ENCODE measurements at regions not wholly inside any gene's neighbourhood (a gene's known extent, or its start where the extent isn't known, plus 50 kb on each side); places are given as distances from the start of the nearest gene placed in this dataset.
"Not testable (repeated sequence)": the region's sequence is repeated elsewhere in the genome, so short reads cannot be mapped to it uniquely, and the experiment has no call there.

DNA sequence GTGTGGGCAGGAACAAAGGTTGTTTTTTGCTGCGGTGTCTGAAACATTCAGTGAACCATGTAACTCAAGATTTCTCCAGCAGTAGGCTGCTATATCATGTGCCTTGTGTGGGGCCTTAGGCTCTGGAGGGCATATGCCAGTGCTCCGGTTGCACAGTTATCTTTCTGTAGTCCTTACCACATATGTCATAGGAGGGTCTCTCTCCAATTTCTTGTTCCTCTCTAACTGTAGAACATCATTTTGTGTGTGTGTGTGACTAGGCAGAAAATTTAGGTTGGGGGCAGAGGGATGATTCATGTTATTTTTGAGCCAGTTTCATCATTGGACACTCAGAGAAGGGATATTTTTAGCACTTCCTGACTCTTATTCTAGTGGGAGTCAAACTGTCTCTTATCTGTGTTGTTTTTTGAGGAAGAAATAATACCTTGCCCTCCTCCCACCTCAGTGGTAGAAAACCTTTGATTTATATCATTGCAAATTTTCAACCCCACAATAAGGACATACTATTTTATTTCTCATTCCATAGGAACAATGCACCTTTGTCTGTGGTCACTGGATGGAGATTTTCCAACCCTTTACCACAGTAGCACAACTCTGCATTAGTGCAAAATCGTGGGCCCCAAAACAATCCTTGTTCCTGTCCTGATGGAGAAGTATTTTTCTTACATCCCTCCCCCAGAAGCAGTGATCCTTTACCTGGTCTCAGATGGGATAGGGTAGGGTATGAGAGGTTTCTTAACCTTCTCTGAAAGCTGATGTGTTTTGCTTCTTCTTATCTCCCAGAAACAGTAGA is 113.9 kb downstream of the CCDC74A start:
- peak; percentile 77 for DNase-seq

DNA sequence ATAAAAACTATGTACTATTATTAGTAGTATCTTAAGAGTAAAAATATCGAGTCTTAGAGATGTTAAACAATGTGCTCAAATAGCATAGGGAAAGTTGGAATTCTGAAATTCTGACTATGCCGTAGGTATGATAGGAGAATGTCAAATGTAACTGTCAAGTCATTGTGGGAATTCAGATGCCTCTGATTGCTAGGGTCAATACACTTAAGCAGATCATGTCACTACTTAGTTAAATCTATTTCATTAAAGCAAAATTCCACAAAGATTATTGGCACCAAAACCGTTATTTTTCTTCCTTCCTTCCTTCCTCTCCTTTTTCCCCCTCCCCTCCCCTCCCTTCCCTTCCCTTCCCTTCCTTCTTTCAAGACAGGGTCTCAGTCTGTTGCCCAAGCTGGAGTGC is 115.5 kb downstream of the CCDC74A start:
- not testable (repeated sequence) for DNase-seq

DNA sequence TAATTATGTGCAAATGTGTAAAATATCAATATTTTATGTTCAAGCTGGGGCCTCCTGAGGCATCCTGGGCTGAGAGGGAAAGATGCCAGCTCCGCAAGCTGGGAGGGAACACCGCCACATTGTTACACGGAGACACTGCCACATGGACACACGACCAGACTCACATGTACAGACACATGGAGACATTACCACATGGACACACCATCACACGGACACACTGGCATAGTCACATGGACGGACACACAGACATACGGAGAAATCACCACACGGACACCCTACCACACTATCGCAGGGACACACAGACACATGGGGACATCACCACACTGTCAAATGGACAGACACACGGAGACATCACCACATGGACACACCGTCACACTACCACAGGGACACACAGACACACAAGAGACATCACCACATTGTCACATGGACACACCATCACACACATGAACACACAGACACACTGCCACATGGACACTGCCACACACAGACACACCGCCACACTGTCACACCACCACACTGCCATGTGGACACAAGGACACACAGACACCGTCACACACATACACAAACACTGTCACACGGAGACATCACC is 117.6 kb downstream of the CCDC74A start:
- DNase-seq = no peak

DNA sequence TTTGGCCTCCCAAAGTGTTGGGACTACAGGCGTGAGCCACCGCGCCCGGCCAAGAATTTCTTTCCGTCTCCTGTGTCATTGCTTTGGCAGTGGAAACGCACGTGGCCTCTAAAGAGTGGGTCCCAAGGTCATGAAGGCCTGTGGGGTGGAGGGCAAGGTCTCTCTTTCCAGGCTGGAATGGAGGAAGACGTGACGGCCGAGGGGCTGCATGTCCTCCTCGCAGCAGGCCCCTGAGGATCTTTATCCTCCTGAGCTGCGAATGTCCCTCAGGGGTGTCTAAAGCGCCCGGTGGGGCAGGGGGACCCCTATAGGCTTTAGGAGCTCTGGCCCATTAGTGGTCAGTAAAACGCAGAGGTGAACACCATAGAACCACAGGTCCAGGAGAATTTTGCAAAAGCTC is 118.5 kb downstream of the CCDC74A start:
- DNase-seq = not testable (repeated sequence)

DNA sequence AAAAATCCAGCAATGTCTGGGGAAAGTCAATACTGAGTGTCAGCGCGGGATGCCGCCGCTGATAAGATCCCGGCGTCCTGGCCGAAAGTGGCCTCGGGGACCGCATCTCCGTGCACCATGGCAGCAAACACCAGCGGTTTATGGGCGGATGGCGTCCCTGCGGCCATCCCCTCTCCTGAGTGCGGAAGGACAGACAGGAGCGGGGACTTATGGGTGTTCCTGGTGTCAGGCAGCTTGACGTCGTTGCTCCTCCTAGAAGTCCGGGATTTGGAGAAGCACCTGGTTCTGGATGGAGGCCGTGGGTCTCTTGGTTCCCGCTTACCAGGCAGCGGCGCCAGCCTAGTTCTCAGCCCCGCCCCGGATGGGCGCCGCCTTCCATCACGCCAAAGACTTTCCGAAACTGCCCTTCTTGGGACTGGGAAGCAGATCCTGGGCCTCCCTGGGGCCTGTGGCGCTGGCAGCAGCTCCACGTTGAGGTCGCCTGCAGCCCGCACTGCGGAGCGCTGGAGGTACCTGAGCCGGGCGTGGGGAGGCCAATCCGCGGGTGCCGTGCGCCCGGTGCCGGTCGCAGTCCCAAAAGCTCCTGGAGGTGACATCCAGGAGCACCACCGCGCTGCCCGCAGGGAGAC is 119.1 kb downstream of the CCDC74A start:
- DNase-seq = no peak

DNA sequence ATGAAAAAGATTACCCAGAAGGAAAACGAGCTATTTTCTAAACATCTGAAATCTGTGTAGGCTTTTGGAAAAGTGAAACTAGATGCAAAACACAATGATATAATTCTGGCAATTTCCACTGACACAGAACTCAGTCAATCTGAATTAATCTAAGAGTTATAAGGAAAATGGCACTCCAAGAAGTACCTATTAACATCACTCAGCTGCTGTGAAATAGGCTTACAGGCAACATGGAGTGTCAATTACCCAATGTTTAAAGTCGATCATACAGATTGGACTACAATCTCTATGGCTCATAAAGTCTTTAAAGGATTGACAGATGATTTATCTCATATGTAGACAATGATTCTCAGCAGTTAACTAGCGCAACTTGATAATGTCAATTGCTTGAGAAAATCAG is 120.9 kb downstream of the CCDC74A start:
- not testable (repeated sequence) for DNase-seq

DNA sequence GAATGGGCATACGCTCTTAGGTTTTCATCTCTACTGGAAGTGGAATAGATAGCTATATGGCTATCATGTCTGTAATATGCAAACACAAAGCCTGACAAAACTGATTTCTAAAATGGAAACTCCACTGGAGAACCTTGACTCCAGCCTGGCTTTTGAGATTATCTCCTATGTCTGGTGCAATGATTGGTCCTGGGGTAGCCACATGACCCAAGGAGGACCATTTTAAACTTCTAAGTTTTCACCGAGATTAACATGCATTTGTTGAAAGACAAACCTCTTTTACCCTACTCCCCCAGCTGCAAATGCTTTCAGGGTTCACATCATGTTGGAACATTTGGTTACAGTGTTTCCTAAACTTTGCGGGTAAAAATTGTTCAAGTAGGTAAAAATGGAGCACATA is 124.6 kb downstream of the CCDC74A start:
- DNase-seq = not testable (repeated sequence)

DNA sequence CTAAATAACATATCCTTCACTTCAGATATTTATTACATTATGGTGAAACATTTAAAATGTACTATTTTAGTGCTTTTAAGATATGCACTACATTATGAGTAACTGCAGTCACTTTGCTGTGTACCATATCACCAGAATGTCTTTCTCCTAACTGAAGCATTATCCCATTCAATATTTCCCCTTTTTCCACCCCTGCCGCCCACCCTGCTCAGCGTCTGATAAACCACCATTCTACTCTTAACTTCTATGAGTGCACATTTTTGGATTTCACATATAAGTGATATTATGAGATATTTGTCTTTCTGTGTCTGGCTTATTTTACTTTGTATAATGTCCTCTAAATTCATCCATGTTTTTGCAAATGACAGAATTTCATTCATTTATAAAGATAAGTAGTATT is 126.4 kb downstream of the CCDC74A start:
- not testable (repeated sequence) for DNase-seq

DNA sequence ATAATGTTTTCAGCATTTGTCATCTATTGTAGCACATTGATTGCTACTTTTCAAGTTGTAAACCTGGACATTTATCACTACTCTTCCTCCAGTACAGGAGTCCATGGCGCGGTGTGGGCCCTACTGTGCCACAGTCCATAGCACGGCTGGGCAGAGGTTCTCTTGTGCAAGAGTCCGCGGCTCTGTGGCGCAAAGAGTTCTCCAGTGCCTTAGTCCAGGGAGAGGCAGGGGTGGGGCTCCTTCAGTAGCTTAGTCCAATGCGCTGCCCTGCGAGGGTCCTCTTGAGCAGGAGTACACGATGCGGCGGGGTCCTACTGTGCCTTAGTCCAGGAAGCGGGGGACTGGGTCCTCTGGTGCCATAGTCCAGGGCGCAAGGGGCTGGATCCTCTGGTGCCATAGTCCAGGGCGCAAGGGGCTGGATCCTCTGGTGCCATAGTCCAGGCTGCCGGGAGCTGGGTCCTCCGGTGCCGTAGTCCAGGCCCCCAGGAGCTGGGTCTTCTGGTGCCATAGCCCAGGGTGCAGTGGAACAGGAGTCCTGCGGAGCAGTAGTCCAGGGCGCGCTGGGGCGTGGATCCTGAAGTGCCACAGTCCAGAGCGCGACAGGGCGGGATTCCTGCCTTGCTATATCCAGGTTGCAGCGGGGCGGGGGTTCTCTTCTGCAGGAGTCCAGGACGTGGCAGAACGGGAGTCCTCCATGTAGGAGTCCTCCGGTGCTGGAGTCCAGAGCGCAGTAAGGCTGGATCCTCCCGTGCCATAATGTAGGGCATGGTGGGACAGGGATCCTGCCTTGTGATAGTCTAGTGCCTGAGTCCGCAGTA is 129.3 kb downstream of the CCDC74A start:
- no peak for DNase-seq

DNA sequence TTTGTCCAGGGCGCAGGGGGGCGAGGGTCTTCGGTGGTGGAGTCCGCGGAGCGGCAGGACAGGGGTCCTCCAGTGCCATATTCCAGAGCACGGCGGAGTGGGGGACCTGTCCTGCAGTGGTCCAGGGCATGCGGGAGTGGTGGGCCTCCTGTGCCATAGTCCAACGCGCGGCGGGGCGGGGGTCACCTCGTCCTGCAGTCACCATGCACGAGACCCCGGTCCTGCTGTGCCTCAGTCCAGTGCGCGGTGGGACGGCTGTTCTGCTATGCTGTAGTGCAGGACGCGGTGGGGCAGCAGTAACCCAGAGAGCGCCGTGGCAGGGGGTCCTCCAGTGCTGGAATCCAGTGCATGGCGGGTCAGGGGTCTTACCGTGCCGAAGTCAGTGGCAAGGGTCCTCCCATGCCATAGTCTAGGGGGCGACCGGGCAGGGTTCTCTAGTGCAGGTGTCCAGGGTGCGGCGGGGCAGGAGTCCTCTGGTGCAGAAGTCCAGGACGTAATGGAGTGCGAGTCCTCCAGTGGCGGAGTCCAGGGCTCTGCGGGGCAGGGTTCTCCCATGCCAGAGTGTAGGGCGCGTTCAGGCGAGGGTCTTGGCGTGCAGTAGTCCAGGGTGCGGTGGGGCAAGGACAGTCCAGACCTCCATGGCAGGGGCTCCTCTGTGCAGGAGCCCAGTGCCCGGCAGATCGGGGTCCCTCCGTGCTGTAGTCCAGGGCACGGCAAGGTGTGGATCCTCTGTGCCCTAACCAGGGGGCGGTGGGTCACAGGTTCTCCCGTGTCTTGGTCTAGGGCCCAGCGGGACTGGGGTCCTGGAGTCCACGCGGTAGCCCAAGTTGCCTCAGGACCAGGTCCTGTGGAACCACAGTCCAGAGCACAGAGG is 130.4 kb downstream of the CCDC74A start:
- no peak for DNase-seq

DNA sequence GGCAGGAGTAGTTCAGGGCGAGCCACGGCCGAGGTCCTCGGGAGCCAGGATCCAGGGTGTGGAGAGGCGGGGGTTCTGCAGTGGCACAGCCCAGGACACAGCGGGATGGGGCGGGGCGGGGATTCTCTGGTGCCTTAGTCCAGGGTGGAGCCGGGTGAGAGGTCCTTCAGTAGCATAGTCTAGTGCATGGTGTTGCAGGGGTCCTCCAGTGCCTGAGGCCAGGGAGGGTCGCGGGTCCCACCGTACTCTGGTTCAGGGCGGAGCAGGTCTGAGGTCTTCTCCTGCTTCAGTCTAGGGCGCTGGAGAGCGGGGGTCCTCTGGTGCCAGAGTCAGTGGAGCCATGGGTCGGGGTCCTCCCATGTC is 131.1 kb downstream of the CCDC74A start:
- DNase-seq = no peak

DNA sequence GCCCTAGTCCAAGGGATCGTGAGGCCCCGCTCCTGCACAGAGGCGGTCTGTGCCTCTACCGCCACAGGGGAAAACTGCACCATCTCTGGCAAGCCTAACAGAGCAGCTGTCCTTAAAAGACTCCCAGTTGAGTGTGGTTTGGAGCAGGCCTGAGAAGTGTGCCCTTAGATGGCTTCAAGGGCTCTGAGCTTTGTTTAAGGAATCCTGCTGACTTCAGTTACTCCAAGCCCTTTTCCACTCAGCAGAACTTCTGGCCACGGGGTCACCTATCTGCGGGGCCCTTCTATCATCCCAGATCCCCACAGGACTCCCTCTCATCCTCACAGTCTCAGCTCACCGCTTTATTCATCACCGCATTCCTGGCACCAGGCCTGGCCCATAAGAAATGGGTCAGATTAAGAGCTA is 131.5 kb downstream of the CCDC74A start:
- DNase-seq = no peak

DNA sequence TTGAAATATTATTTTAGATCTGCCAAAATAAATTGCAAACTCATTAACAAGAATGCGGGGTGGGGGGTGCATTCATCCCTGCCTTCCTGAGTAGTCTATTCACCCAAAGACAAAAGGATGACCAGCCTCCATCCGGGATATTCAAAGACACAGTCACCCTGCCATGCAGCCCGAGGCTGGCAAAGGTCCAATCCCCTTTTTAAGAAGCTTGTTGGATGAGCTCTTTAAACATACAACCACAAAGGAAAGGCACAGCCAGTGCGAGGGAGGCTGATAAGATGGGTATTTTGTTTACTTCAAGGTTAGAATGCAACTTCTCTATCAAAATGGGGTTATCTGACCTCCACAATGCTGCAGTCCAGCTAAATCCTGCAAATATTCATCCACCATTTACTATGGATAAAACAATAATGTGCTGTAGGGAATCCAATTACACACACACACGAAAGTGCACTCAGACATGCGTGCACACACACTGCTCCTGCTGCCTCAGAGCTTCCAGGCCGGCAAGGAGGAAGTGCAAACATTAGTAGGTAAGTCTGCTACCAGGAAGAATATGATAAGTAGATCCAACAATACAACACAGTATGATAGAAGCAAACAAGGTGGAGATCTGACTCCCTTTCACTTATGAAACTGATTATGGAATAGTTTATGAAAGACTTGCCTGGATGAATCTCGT is 133.6 kb downstream of the CCDC74A start:
- not testable (repeated sequence) for DNase-seq

DNA sequence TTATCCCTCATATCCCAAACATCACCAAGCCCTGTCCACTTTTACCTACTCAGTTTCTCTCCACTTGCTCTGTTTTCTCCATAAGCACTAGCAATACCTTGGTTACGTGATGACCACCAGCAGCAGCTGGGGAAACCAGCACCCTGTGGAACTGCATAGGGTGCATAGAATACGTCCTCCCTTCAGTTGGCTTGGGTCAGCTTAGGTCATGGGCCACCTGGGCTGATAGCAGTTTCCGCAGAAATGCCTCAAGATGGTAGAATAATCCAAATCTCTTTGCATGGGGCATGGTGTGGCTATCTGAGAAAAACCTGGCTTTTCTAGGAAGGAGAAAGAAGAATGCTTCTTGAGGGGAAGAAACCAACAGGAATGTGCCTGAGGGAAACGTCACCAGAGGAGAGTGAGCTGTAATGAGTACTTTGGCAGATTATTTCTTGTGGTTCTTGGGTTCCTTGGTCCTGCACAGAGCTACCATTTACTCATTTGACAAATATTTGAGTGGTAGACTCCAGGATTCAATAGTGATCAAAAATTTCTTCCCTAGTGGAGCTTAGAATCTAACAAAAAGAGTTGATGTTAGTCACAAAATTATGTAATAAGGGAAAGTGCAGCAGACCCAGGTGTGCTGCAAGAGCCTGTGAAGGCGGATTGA is 134.3 kb downstream of the CCDC74A start:
- DNase-seq = not testable (repeated sequence)

DNA sequence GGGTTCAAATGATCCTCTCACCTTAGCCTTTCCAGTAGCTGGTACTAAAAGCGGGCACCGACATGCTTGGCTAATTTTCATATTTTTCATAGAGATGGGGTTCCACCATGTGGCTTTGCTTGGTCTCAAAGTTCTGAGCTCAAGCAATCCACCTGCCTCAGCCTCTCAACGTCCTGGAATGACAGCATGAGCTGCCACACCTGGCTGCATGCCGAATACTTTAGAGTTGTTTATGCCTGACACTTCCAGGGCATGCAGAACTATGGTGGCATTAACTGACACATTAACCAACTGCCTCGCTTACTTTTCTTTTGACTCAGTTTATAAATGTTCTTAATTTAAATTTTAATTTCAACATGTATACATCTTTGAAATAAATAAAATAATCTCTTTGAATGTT is 135.8 kb downstream of the CCDC74A start:
- DNase-seq = not testable (repeated sequence)

DNA sequence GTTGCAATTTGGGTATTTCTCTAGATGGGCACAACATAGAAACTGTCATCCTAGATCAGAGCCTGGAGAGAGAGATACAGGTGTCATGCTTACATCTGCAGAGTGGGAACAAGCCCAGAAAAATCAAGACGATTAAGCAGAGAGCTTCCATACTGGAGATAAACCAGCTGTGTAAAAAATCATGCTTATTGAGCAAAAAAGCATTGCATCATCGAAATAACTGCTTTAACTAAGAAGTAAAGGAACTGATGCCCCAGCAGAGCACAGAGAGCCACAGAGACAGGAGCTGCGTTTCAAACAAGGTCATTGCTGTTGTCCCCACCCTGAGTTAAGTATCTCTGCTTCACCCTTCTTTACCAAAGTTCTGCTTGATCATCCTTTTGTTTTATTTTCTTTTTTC is 138.0 kb downstream of the CCDC74A start:
- not testable (repeated sequence) for DNase-seq

DNA sequence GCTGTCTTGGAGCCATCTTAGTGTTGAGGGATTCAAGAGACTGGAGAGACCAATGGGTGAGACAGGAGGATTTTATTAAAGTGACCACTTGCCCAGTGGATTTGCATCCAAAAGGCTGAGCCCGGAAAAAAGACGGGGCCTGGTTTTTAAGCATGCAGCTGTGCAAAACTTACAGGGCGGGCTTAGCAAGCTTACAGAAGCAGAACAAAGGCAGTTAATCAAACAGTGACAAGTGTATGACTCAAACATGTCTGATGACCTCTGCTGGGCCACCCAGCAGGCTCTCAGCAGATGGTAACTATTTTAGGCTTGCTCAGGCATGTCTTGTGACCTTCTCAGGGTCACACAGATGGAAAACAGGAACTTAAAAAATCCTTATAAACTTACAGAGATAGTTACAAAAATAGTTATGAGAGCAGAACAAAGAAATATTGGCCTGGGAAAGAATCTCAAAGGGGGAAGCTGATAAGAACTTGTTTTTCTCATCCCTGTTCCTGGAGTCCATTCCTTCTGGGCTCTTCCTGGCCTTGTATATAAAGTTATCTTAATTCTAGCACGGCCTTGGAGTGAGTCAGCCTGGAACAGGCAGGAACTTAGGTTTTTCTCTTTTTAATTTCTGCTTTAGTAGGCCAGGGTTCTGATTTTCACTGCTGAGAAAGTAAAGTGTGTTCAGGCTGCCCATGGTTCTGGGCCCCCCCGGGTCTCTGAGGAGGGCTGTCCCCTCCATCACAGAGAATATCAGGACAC is 141.3 kb downstream of the CCDC74A start:
- DNase-seq = peak; percentile 53

DNA sequence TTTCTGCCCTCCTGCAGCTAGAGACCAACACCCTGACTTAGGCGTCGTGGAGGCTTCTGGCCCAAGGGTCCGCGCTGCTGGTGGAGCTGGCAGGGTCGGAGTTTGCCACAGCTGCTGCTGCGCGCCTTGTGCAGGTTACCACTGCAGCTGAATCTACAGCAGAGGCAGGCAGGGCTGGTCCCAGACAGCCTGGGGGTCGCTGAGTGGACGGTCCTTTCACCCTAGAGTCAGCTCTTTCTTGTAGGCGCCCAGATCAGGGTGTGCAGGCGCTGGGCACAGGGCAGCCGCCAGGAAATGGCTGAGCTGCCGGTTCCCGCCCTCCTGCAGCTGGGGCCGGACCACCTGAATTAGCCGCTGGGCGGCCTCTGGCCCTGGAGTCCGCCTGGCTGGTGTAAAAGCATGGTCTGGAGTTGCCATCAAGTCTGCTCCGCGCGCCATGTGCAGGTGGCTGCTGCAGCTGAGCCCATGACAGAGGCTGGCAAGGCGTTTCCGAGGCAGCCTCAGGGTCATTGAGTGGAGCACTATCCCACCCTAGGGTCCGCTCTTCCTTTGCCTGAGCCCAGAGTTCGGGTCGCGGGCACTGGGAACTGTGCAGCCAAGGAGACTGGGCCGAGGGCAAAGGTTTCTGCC is 144.3 kb downstream of the CCDC74A start:
- not testable (repeated sequence) for DNase-seq

DNA sequence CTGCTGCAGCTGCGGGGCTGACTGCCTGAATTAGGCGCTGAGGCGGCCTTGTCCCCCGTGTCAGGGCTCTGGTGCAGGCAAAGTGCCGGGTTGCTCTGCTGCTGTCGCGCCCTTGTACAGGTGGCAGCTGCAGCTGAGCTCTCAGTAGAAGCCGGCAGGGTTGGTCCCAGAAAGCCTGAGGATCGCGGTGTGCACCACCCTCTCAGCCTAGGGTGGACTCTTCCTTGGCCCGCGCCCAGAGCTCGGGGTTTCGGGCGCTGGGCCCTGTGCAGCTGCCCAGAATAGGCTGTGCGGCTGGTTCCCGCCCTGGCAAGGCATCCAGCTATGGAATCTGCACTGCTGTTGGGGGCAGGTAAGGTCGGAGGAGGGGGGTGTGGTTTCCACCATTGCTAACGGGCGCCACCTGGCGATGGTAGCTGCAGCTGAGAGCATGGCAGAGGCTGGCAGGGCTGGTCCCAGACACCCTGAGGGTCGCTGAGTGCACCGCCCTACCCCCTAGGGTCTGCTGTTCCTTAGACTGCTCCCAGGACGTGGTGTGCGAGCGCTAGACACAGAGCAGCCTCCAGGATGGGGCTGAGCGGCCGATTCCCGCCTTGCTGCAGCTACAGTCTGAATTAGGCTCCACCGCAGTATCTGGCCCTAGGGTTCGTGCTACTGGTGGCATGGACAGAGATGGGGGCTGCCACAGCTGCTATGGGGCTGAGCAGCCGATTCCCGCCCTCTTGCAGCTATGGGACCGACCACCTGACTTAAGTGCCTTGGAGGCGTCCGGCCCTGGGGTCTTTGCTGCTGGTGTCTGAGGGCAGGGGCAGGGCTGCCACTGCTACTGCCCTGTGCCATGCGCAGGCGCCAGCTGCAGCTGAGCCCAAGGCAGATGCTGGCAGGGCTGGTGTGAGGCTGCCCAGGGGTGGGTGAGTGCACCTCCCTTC is 145.0 kb downstream of the CCDC74A start:
- peak; percentile 14 for DNase-seq
